ENCODE measurements at regions not wholly inside any gene's neighbourhood (a gene's known extent, or its start where the extent isn't known, plus 50 kb on each side); places are given as distances from the start of the nearest gene placed in this dataset.

DNA sequence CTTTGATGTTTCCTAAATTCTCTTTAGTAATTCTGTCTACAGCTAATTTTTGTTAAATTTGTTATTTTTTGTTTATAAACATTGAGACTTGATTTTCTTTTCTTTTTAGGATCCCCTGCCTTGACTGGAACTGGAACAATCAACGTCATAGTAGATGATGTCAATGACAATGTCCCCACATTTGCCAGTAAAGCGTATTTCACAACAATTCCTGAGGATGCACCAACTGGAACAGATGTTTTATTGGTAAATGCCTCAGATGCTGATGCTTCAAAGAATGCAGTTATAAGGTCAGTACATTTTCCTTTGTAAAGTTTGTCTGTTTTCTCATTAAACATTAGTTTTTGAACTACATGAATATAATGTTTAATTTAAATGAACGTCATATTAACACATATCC, 119.4 kb downstream of the FAT4 start:
- no peak for DNase-seq (ENCODE audit: low read depth)

- no peak for DNase-seq (ENCODE audit: low read depth)
These were observed 126.1 kb downstream of the FAT4 start for GRCh38 chr4:125440814-125441213.

DNA sequence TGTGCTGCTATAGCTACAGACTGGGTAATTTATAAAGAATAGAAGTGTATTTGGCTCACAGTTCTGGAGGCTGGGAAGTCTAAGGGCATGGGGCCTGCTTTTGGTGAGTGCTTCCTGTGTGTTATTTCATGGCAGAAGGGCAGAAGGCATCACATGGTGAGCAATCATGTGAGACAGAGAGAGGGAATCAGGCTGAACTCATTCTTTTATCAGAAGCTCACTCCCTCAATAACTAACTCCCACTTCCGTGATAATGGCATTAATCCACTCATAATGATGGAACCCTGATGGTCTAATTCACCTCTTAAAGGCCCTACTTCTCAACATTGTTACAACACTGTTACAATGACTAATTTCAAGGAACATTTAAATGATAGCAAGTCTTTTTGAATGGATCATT, 129.4 kb downstream of the FAT4 start:
- DNase-seq (ENCODE audit: low read depth), result no peak

GRCh38 chr4:125445525-125445924, 130.8 kb downstream of the FAT4 start:
- DNase-seq (ENCODE audit: low read depth), result no peak

DNA sequence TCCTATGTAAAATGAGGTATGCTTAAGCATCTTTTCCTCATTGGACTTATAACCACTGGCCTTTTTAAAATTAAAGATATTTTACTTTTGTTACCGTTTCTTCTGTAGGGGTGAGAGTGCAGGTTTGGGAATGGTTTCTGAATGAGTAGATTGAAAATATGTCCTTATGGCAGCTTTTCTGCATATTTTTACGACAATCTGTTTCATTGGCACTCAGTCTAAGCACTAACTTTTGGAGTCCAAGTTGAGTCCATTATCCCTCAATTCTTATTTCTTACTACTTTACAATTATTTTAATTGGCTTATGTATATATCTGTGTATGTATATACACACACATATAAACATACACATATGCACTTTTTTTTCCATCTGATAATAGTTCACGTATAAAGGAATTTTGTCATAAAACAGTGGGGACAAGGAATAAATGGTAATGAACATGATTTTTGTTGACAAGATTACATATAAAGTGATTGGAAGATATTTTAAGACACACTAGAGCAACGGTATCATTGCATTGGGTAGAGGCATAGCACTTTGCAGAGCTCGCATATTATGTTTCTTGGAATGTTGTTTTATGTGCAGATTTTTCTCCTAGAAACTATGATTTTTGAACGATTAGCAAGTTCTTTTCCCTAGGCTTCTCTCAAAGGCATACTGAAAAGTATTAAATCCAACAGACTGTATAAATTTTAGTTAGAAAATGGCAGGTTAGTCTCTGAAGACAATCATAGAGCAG, 133.0 kb downstream of the FAT4 start:
- DNase-seq (ENCODE audit: low read depth), result no peak

- no peak for DNase-seq (ENCODE audit: low read depth)
These were observed 141.3 kb downstream of the FAT4 start for GRCh38 chr4:125456075-125456474.

- no peak for DNase-seq (ENCODE audit: low read depth)
These were observed 144.8 kb downstream of the FAT4 start for GRCh38 chr4:125459531-125459930.

DNA sequence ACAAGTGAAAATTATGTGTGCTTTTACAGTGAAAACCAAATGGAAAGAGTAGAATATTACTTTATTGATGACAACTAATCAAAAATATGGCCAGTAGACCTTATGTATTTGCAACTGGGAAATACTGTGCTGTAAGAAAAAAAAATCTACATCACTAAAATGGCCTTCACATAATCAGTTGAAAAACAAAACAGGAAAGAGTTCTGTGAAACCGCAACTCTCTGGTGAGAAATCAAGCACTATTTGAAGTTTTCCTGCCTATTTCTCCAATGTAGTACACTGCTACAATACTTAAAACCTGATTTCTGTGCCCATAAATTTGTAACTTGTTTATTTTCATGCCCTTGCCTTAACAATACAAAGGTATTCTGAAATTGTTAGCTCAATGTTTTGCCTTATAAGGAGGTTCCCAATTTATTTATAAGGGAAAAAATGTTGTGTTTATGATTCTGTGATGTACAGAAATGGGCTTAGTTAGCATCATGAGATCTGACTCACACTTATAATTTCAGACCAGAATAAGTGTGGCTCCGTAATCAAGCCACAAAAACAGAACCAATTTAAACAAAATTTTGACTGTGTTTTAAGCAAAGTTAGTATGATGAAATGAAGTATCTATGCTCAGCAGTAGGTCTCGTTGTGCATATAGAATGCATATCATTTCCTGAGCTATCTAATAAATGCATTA, 147.1 kb downstream of the FAT4 start:
- no peak for DNase-seq (ENCODE audit: low read depth)

DNA sequence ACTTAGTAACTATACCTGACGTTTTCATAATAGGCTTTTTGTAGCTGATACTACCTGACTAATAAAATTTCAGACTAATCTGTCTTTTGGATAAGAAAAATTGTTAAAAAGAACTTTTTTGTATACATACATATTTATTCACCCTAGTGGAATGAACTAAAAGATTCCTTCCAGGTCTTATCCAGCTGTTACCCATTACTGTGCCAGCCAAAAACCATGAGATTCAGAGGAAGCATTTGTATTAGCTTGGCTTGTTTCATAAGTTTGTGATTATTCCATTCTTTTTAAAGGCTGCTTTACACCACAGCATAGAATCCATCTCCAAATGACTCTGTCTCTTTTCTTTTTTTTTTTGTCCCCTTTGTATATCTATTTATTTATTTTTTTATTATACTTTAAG, 149.4 kb downstream of the FAT4 start:
- DNase-seq (ENCODE audit: low read depth), result no peak

DNA sequence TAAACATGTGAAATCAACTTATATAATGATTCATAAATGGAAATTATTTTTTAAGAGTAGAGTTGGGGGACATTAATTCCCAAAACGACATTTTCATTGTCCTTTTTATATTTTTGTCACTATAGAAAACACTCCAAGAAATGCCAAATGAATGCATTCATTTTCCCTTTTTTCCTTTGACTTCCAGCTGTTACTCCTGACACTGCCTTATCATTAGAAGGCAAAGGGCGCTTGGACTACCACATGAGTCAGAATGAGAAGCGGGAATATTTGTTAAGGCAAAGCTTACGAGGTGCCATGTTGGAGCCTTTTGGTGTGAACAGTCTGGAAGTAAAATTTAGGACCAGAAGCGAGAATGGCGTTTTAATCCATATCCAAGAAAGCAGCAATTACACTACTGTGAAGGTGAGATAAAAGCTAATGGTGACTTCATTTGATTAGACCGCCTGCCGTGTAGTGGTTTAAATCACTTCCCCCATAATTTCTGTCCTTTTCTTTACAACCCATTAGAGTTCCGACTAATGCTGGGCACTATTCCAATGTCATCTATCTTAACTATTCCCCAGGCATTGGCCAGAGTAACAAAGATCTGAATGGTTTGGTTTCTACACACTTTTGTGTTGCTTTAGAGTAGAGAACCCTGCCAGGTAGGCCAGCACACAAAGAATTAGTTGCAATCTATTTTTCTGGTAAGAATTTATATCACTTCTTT, 166.7 kb downstream of the FAT4 start:
- DNase-seq (ENCODE audit: low read depth), result no peak

DNA sequence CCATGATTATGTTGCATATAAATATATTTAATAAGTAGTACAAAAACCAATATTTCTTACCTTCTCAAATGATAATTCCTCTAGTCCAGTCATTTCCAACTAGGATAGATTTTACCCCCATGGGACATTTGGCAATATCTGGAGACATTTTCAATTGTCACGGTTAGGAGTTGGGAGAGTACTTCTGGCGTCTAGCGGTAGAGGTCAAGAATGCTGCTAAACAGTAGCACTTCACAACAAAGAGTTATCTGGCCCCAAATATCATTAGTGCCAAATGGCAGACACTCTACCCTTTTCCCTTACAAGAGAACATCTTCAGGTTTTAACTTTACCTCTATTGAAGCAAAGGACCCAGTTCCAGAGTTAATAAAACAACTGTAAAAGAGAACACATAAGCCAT, 168.1 kb downstream of the FAT4 start:
- no peak for DNase-seq (ENCODE audit: low read depth)

DNA sequence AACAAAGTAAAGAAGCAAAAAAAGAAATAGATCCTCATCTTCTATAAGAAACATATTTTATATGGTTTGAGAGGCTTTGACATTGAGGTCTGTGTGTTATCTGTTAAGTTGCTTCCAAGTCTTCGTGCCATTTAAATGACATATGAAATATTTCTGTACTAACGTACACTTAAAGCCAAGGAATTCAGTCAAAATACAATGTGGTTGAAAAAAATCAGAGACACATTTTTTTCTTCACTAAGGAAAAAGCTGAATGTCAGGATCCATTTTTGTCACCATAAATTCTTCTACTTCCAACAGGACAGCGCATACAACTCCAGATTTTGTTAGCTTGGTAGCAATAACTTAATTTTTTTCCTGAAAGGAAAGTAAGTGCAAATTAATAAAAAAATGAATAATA, 168.5 kb downstream of the FAT4 start:
- no peak for DNase-seq (ENCODE audit: low read depth)

- no peak for DNase-seq (ENCODE audit: low read depth)
These were observed 170.2 kb downstream of the FAT4 start for GRCh38 chr4:125484912-125485311.

DNA sequence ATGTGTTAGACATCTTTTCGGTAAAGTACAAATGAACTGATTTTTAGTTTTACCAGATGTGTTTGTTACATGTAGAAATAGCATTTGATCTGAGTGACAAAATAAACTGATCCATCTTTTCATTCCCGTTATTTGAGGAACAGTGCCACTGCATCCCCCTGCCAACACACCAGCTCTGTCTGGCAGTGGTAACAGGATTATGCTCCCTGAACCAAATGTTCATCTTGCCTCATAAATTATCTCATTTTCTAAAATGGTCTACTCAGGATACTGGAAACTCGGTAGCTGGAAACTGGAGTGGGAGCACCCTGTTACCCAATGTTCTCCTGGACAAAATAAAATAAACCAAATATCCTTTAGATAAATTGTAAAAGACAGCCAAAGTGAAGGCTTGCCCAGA, 171.6 kb downstream of the FAT4 start:
- no peak for DNase-seq (ENCODE audit: low read depth)

GRCh38 chr4:125489952-125490690, 175.4 kb downstream of the FAT4 start:
- no peak for DNase-seq (ENCODE audit: low read depth)

DNA sequence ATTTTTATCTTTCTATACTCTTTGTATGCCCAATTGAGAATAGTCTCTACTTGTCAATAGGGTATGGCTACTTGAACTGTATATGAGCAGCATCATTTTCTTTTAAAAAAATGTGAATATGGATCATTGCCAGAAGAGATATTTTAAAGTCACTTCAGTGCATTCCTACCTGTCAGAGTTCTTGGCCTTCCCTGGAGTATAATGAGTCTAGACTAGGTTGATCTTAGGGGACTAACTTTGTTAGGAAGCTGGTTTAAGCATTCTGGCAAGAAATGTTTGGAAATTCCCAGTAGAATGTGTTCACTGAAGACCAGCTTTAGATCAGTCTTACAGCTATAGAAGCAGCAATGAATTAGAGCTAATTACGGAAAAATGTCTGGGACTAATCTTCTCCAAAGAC, 178.2 kb downstream of the FAT4 start:
- DNase-seq (ENCODE audit: low read depth), result no peak

DNA sequence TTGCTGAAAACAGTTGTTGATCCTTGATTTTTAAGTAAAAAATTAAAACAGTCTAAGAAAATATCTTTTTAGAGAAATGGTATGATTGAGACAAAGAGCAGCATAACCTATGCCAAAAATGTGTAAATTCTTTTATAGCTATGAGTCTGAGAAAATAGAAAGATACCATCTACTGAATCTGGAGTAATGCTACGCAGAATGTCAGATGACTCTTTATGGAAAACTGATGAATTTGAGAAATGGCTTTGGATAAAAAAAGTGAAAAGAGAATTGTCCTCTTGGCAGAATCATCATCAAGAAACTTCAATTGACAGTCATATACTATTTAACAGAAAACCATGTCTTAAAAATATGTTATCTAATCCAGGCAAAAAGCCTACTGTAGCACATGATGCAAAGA, 183.1 kb downstream of the FAT4 start:
- no peak for DNase-seq (ENCODE audit: low read depth)

- DNase-seq (ENCODE audit: low read depth), result no peak
These were observed 184.2 kb downstream of the FAT4 start for GRCh38 chr4:125498981-125499380.

DNA sequence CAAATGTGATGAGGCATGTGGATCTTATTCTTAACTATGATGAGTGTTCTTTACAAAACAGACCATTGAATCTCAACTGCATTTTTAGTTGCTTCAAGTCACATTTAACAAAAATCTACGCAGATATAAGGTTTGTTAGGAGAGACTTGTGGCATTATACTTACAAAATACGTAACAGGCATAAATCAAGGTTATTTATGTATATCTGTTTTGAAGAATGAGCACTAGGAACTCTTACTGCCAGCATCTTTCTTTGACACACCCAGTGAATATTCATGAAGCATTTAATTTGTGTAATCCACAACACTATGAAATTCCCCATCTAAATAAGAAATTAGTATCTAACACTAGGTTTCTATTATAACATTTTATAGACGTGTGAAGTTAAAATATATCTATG, 186.3 kb downstream of the FAT4 start:
- DNase-seq (ENCODE audit: low read depth), result no peak

- no peak for DNase-seq (ENCODE audit: low read depth)
These were observed 186.8 kb downstream of the FAT4 start for GRCh38 chr4:125501568-125501967.

DNA sequence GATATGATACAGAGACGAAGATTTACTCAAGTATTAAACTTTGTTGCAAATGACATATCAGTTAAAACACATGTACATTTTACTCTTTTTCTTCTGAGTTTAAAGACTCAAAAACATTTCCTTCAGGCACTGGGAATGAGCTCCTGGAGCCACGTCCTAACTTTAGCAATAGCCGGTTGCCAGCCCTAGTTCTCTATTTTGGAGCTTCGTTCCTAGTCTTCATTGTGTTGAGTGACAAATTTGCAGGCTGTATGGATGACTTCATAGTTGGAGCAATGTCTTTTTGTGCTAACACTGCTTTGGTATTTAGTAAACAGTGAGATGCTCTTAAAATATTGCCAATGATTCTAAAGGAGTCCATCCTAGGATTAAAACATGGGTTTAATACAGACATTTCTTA, 190.9 kb downstream of the FAT4 start:
- no peak for DNase-seq (ENCODE audit: low read depth)

DNA sequence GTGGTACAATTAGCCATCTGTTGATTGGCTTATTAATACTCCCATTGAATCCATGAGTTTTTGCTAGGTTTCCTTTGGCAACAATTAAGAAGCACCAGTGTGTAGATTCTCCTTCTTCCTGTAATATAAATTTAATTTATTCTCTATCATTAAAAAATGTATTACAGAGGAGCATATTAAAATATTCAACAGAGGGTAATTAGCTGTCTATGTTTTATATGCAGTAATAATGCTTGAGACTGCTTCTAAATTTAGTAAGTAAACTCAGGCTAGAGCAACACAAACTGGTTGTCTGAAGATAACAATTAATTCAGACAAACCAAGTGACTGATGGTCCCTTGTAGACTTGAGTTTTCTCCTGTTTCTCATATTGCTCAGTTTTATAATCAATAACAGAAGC, 192.4 kb downstream of the FAT4 start:
- DNase-seq (ENCODE audit: low read depth), result no peak

DNA sequence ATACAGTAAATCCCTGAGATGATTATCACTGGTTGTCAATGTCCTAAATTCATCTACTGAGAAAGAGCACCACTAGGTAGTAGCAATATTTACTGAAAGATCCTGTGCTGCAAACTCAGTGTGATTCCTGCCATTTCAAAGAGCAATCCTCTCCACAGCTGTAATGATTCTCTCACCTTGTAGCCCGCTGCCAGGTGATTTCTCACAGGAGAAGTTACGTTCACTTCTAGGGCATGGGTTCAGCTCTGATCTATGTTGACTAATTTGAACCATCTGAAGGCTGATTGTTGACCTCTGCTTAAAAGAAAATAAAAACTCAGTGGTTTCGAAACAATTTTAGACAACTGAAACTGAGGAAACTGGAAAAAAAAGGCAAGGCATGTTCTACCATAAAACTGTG, 197.0 kb downstream of the FAT4 start:
- no peak for DNase-seq (ENCODE audit: low read depth)

Data from activated T-cell treated with anti-CD3 and anti-CD28 coated beads for 48 hours (primary cell).